ENCODE measurements at regions not wholly inside any gene's neighbourhood (a gene's known extent, or its start where the extent isn't known, plus 50 kb on each side); places are given as distances from the start of the nearest gene placed in this dataset.

DNA sequence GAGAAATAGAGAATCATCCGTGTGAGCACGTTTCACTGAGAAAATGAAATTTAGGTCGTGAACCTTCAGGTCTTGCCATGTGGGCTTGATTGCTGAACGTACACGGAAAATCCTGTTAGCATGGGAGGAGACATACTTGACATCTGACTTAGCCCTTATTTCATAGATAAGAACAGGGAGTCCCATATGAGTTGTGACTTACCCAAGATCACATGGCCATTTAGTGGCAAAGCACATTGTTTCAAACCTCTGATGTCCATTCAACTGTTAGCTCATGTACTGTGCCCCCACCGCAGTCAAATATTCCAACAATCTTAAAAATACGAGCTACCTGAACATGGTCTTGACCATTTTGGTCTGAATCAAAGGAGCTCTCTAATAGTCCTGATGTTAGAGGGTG lies 411.2 kb upstream of the FZD8 start:
- DNase-seq (ENCODE audit: low spot score): no peak
- Histone ChIP-seq H2AFZ (ENCODE audit: low read length) (no peak overlapping the region), H3K36me3 (replicated peaks in 1 of 2; ENCODE audit: control insufficient read depth in 2 of 2, insufficient read depth in 2 of 2, low read length in 2 of 2) (no peaks in the 10 kb centered on the region), H2BK15ac (ENCODE audit: low read length) (no peak overlapping the region), H3K9me3 (replicated peaks in 1 of 2; ENCODE audit: control insufficient read depth in 2 of 2, insufficient read depth in 1 of 2, low read depth in 1 of 2, low read length in 2 of 2) (peaks cover 0 to 2% of the 10 kb centered on the region in 2 donors), H3K4ac (ENCODE audit: low read length) (no peak overlapping the region), H4K91ac (ENCODE audit: low read depth, low read length, poor library complexity) (no peak overlapping the region), H3K4me2 (ENCODE audit: insufficient read depth, low read length, poor library complexity, severe bottlenecking) (no peak overlapping the region), H2BK5ac (ENCODE audit: low read length) (no peak overlapping the region), H3K79me1 (ENCODE audit: low read depth, low read length) (no peaks in the 10 kb centered on the region), H3K27ac (replicated peaks; ENCODE audit: low read length) (no peak overlapping the region), H3K18ac (ENCODE audit: low read length) (no peak overlapping the region), H3K27me3 (ENCODE audit: control insufficient read depth in 3 of 3, insufficient read depth in 3 of 3, low read depth in 1 of 3, low read length in 3 of 3) (no peaks in the 10 kb centered on the region), H3K4me1 (ENCODE audit: control insufficient read depth in 2 of 2, insufficient read depth in 1 of 2, low read depth in 1 of 2, low read length in 2 of 2) (no peaks in the 10 kb centered on the region), H2BK12ac (ENCODE audit: low read length) (no peak overlapping the region), H3K9ac (ENCODE audit: low read depth, low read length, poor library complexity) (no peak overlapping the region), H3K14ac (ENCODE audit: low read length) (no peak overlapping the region), H4K8ac (ENCODE audit: low read depth, low read length) (no peak overlapping the region), H2BK120ac (ENCODE audit: low read depth, low read length) (no peak overlapping the region), H3K4me3 (ENCODE audit: low read length in 2 of 2) (no peak overlapping the region), H2AK5ac (ENCODE audit: low read depth, low read length) (no peak overlapping the region), H3K23ac (ENCODE audit: low read depth, low read length, poor library complexity) (no peak overlapping the region)
- no CpG with 5 or more reads among the region's 7 CpGs for WGBS, 2 donors (ENCODE audit: extremely low coverage in 2 of 2, insufficient read length in 2 of 2, insufficient replicate concordance in 1 of 2)

DNA sequence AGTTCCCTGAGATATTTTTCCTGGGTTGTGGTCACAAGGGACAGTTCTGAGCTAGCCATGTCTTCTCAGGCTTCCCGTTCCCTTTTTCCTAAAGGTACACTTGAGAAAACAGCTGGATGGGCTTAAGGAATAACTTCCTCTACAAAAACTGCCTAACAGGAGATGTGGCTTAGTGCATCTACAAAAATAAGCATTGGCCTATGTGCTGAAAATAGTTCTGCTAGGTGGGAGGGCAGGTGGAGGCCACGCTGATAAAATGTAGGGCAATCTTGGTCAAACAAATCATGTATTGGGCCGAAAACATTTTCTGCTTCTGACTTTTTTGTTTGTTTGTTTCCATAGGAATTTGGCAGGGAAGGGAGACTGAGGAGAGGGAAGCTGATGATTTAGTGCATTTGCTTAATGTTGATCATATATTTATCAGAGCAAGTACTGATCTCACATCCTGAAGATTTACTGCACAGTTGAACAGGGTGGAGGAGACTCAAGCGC lies 409.4 kb upstream of the FZD8 start:
- Histone ChIP-seq H2BK12ac (ENCODE audit: low read length) (no peak overlapping the region), H3K18ac (ENCODE audit: low read length) (no peak overlapping the region), H2AFZ (ENCODE audit: low read length) (no peak overlapping the region), H3K9me3 (replicated peaks in 1 of 2; ENCODE audit: control insufficient read depth in 2 of 2, insufficient read depth in 1 of 2, low read depth in 1 of 2, low read length in 2 of 2) (peaks cover 0 to 2% of the 10 kb centered on the region in 2 donors), H3K4ac (ENCODE audit: low read length) (no peak overlapping the region), H4K91ac (ENCODE audit: low read depth, low read length, poor library complexity) (no peak overlapping the region), H2BK120ac (ENCODE audit: low read depth, low read length) (no peak overlapping the region), H3K36me3 (replicated peaks in 1 of 2; ENCODE audit: control insufficient read depth in 2 of 2, insufficient read depth in 2 of 2, low read length in 2 of 2) (no peaks in the 10 kb centered on the region), H3K23ac (ENCODE audit: low read depth, low read length, poor library complexity) (no peak overlapping the region), H3K4me3 (ENCODE audit: low read length in 2 of 2) (no peak overlapping the region), H4K8ac (ENCODE audit: low read depth, low read length) (no peak overlapping the region), H3K4me2 (ENCODE audit: insufficient read depth, low read length, poor library complexity, severe bottlenecking) (no peak overlapping the region), H2BK5ac (ENCODE audit: low read length) (no peak overlapping the region), H3K79me1 (ENCODE audit: low read depth, low read length) (no peaks in the 10 kb centered on the region), H2AK5ac (ENCODE audit: low read depth, low read length) (no peak overlapping the region), H3K27me3 (ENCODE audit: control insufficient read depth in 3 of 3, insufficient read depth in 3 of 3, low read depth in 1 of 3, low read length in 3 of 3) (no peaks in the 10 kb centered on the region), H3K14ac (ENCODE audit: low read length) (no peak overlapping the region), H3K27ac (replicated peaks; ENCODE audit: low read length) (no peak overlapping the region), H3K4me1 (ENCODE audit: control insufficient read depth in 2 of 2, insufficient read depth in 1 of 2, low read depth in 1 of 2, low read length in 2 of 2) (no peaks in the 10 kb centered on the region), H3K9ac (ENCODE audit: low read depth, low read length, poor library complexity) (no peak overlapping the region), H2BK15ac (ENCODE audit: low read length) (no peak overlapping the region)
- no CpG with 5 or more reads among the region's 4 CpGs for WGBS, 2 donors (ENCODE audit: extremely low coverage in 2 of 2, insufficient read length in 2 of 2, insufficient replicate concordance in 1 of 2)
- DNase-seq (ENCODE audit: low spot score): no peak

DNA sequence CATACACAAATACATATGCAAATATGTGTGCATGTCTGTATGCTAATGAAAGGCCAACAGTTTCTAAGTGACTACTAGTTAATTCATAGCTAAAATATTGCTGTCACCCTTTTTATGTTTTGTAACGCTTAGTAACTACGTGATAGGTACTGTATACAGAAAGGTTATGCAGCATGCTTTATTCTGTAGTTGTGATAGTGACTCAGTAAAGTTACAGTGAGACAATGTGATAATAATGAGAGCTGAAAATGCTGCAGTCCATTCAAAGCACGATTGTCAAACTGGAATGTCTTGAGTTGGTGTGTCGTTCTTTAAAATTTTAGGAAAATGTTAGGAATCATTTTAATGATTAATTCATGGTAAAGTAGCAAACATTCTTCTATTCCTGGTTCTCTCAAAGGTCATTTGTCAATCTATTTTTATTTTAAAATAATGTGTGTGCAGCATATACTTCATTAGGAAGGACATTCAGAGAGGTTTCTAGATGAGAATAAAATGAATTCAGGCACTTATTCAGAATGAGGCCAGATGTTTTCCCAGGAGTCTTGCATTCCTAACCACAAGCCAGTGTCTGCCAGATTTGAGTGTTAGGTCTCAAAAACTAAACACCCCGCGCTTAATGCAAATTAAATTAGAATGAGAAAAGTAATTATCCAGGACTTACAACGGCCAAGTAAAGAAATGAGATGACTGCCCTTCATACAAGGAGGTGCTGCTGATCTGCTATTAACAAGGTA lies 408.8 kb upstream of the FZD8 start:
- H3K14ac ChIP-seq (ENCODE audit: low read length): no peak overlapping the region
- H3K9me3 ChIP-seq (replicated peaks in 1 of 2; ENCODE audit: control insufficient read depth in 2 of 2, insufficient read depth in 1 of 2, low read depth in 1 of 2, low read length in 2 of 2): peaks cover 0 to 2% of the 10 kb centered on the region in 2 donors
- H2BK5ac ChIP-seq (ENCODE audit: low read length): no peak overlapping the region
- H3K79me1 ChIP-seq (ENCODE audit: low read depth, low read length): no peaks in the 10 kb centered on the region
- no peak overlapping the region for H4K8ac ChIP-seq (ENCODE audit: low read depth, low read length)
- DNase-seq (ENCODE audit: low spot score): no peak
- H2BK120ac ChIP-seq (ENCODE audit: low read depth, low read length): no peak overlapping the region
- no peak overlapping the region for H2AK5ac ChIP-seq (ENCODE audit: low read depth, low read length)
- H3K4me1 ChIP-seq (ENCODE audit: control insufficient read depth in 2 of 2, insufficient read depth in 1 of 2, low read depth in 1 of 2, low read length in 2 of 2): no peaks in the 10 kb centered on the region
- no peak overlapping the region for H2BK12ac ChIP-seq (ENCODE audit: low read length)
- no peak overlapping the region for H3K4me3 ChIP-seq (ENCODE audit: low read length in 2 of 2)
- H3K27me3 ChIP-seq (ENCODE audit: control insufficient read depth in 3 of 3, insufficient read depth in 3 of 3, low read depth in 1 of 3, low read length in 3 of 3): no peaks in the 10 kb centered on the region
- H3K4me2 ChIP-seq (ENCODE audit: insufficient read depth, low read length, poor library complexity, severe bottlenecking): no peak overlapping the region
- no peak overlapping the region for H3K27ac ChIP-seq (replicated peaks; ENCODE audit: low read length)
- no CpG with 5 or more reads among the region's 7 CpGs for WGBS, 2 donors (ENCODE audit: extremely low coverage in 2 of 2, insufficient read length in 2 of 2, insufficient replicate concordance in 1 of 2)
- no peak overlapping the region for H4K91ac ChIP-seq (ENCODE audit: low read depth, low read length, poor library complexity)
- no peak overlapping the region for H2AFZ ChIP-seq (ENCODE audit: low read length)
- H3K18ac ChIP-seq (ENCODE audit: low read length): no peak overlapping the region
- no peak overlapping the region for H3K9ac ChIP-seq (ENCODE audit: low read depth, low read length, poor library complexity)
- H3K4ac ChIP-seq (ENCODE audit: low read length): no peak overlapping the region
- H3K23ac ChIP-seq (ENCODE audit: low read depth, low read length, poor library complexity): no peak overlapping the region
- H3K36me3 ChIP-seq (replicated peaks in 1 of 2; ENCODE audit: control insufficient read depth in 2 of 2, insufficient read depth in 2 of 2, low read length in 2 of 2): no peaks in the 10 kb centered on the region
- no peak overlapping the region for H2BK15ac ChIP-seq (ENCODE audit: low read length)

DNA sequence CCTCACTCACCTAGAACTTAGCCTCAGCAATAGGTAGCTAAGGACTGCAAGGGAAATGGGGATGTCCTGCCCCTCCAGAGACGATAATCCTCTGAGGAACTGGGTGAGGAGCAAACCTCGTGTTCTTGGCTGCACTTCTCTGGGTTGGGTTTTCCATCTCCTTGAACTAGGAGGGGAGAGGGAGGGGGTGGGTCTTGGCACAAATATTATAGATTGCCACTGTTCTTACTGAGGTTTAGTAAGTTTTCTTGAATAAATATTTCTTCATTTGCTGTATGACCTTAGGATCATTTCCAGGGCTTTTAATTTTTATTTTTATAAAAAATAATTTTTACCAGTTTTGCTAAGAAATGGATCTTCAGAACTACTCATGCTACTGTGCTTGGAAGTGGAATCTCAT lies 406.7 kb upstream of the FZD8 start:
- Histone ChIP-seq H3K9me3 (replicated peaks in 1 of 2; ENCODE audit: control insufficient read depth in 2 of 2, insufficient read depth in 1 of 2, low read depth in 1 of 2, low read length in 2 of 2) (no peaks in the 10 kb centered on the region), H3K4me1 (ENCODE audit: control insufficient read depth in 2 of 2, insufficient read depth in 1 of 2, low read depth in 1 of 2, low read length in 2 of 2) (no peaks in the 10 kb centered on the region), H3K4ac (ENCODE audit: low read length) (no peak overlapping the region), H3K27ac (replicated peaks; ENCODE audit: low read length) (no peak overlapping the region), H2AFZ (ENCODE audit: low read length) (no peak overlapping the region), H2BK15ac (ENCODE audit: low read length) (no peak overlapping the region), H3K14ac (ENCODE audit: low read length) (no peak overlapping the region), H3K18ac (ENCODE audit: low read length) (no peak overlapping the region), H3K4me2 (ENCODE audit: insufficient read depth, low read length, poor library complexity, severe bottlenecking) (no peak overlapping the region), H2BK12ac (ENCODE audit: low read length) (no peak overlapping the region), H2BK5ac (ENCODE audit: low read length) (no peak overlapping the region), H3K36me3 (replicated peaks in 1 of 2; ENCODE audit: control insufficient read depth in 2 of 2, insufficient read depth in 2 of 2, low read length in 2 of 2) (no peaks in the 10 kb centered on the region), H3K23ac (ENCODE audit: low read depth, low read length, poor library complexity) (no peak overlapping the region), H3K4me3 (ENCODE audit: low read length in 2 of 2) (no peak overlapping the region), H3K79me1 (ENCODE audit: low read depth, low read length) (no peaks in the 10 kb centered on the region), H4K91ac (ENCODE audit: low read depth, low read length, poor library complexity) (no peak overlapping the region), H3K27me3 (ENCODE audit: control insufficient read depth in 3 of 3, insufficient read depth in 3 of 3, low read depth in 1 of 3, low read length in 3 of 3) (no peaks in the 10 kb centered on the region), H4K8ac (ENCODE audit: low read depth, low read length) (no peak overlapping the region), H3K9ac (ENCODE audit: low read depth, low read length, poor library complexity) (no peak overlapping the region), H2BK120ac (ENCODE audit: low read depth, low read length) (no peak overlapping the region), H2AK5ac (ENCODE audit: low read depth, low read length) (no peak overlapping the region)
- no CpG with 5 or more reads among the region's 2 CpGs for WGBS, 2 donors (ENCODE audit: extremely low coverage in 2 of 2, insufficient read length in 2 of 2, insufficient replicate concordance in 1 of 2)
- no peak for DNase-seq (ENCODE audit: low spot score)

Data from neuronal stem cell (in vitro differentiated cells).